Activated B cell treated with CpG ODN at 0.5 μM for 24 hours (primary cell): ENCODE measurements at regions not wholly inside any gene's neighbourhood (a gene's known extent, or its start where the extent isn't known, plus 50 kb on each side); places are given as distances from the start of the nearest gene placed in this dataset.

Experiments
- ATAC-seq: fragments of 200-7000 bp; cut with Tn5 transposase; one replicate; pipeline ENCODE4 v1.10.0; 2021; ENCODE audit warnings: low read depth, mild to moderate bottlenecking, moderate library complexity
- CTCF ChIA-PET: fragments of 350-600 bp; sonication (Branson Sonifier 250); formaldehyde crosslinking; loops from one replicate; lab custom pipeline; 2021; ENCODE audit warnings: antibody characterized with exemption; lab: Charles Lee
- POLR2A ChIA-PET: fragments of 350-600 bp; sonication (Branson Sonifier 250); formaldehyde crosslinking; loops from one replicate; lab custom pipeline; 2021; ENCODE audit warnings: antibody characterized with exemption; lab: Charles Lee
- DNase-seq: peaks from one replicate; pipeline ENCODE4 v3.0.0; 2022
- H3K27ac Mint-ChIP-seq: one replicate; pipeline ENCODE4 v1.8.0; 2020; ENCODE audit warnings: mixed read lengths
- H3K27me3 Mint-ChIP-seq: one replicate; pipeline ENCODE4 v1.8.0; 2021; ENCODE audit warnings: mixed read lengths
- H3K36me3 Mint-ChIP-seq: one replicate; pipeline ENCODE4 v1.8.0; 2021; ENCODE audit warnings: low read depth, mixed read lengths
- H3K4me1 Mint-ChIP-seq: one replicate; pipeline ENCODE4 v1.8.0; 2021; ENCODE audit warnings: mixed read lengths
- H3K4me3 Mint-ChIP-seq: one replicate; pipeline ENCODE4 v1.8.0; 2020; ENCODE audit warnings: mild to moderate bottlenecking, mixed read lengths
- H3K9me3 Mint-ChIP-seq: one replicate; pipeline ENCODE4 v1.8.0; 2020; ENCODE audit warnings: mixed read lengths
- CTCF ChIP-seq: fragments of 200-600 bp; IDR thresholded peaks from one replicate; pipeline ENCODE4 v1.8.0; 2022; ENCODE audit warnings: antibody characterized with exemption, mild to moderate bottlenecking
- intact Hi-C: fragments of 100-400 bp; cut with micrococcal nuclease; formaldehyde crosslinking; loops from one replicate; pipeline ENCODE4 v1.15.1; 2024

- H3K9me3 Mint-ChIP-seq, result no peaks in the 10 kb centered on the region
- ChIA-PET CTCF (no interaction called here), POLR2A (no interaction called here)
- H3K36me3 Mint-ChIP-seq, result no peaks in the 10 kb centered on the region
- ATAC-seq (no peak), DNase-seq (no peak)
- no peak for TF ChIP-seq CTCF
- H3K27me3 Mint-ChIP-seq, result peaks cover 4% of the 10 kb centered on the region
- H3K27ac Mint-ChIP-seq, result no peak overlapping the region
- H3K4me3 Mint-ChIP-seq, result no peak overlapping the region
- intact Hi-C loops, result no loop called here
- H3K4me1 Mint-ChIP-seq, result no peaks in the 10 kb centered on the region
Observed at GRCh38 chr1:55522982-55523381, 307.8 kb upstream of the USP24 start.

DNA sequence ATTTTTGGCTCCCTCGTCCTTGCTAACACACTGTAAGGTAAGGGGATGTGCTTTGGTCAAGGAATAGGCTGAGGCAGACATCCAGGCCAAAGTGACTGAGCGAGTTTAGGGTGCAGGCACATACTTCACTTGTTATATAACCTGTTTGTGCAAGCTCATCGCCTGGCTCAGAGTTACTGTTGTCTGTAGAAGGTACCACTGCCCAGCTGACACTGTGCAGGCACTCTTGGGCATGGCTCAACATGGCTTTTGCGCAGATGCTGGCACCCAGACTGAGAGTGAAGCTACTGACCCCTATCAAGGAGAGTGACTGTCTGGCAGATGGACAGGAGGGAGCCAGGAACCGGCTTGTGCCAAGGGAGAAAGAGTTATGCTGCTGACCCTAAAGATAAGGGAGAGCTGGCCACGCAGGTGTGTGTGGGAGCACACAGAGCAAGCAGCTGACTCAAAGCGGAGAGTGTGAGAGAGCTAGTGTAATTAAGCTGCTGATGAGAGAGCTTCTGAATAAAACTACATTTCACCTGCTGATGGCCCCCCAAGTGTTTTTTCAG, 307.3 kb upstream of the USP24 start:
- DNase-seq (no peak), ATAC-seq (no peak)
- H3K27me3 Mint-ChIP-seq, result peaks cover 8% of the 10 kb centered on the region
- no peak overlapping the region for H3K4me3 Mint-ChIP-seq
- ChIA-PET POLR2A (no interaction called here), CTCF (no interaction called here)
- intact Hi-C loops, result no loop called here
- H3K4me1 Mint-ChIP-seq, result no peaks in the 10 kb centered on the region
- no peak overlapping the region for H3K27ac Mint-ChIP-seq
- no peaks in the 10 kb centered on the region for H3K36me3 Mint-ChIP-seq
- no peaks in the 10 kb centered on the region for H3K9me3 Mint-ChIP-seq
- TF ChIP-seq CTCF, result no peak

GRCh38 chr1:55520861-55521260, 305.7 kb upstream of the USP24 start:
- ChIA-PET POLR2A (no interaction called here), CTCF (no interaction called here)
- intact Hi-C loops, result no loop called here
- no peak for TF ChIP-seq CTCF
- ATAC-seq, result no peak
- no peaks in the 10 kb centered on the region for H3K36me3 Mint-ChIP-seq
- no peak for DNase-seq
- H3K4me3 Mint-ChIP-seq, result no peak overlapping the region
- no peak overlapping the region for H3K27ac Mint-ChIP-seq
- H3K27me3 Mint-ChIP-seq, result peaks cover 14% of the 10 kb centered on the region
- no peaks in the 10 kb centered on the region for H3K9me3 Mint-ChIP-seq
- no peaks in the 10 kb centered on the region for H3K4me1 Mint-ChIP-seq

DNA sequence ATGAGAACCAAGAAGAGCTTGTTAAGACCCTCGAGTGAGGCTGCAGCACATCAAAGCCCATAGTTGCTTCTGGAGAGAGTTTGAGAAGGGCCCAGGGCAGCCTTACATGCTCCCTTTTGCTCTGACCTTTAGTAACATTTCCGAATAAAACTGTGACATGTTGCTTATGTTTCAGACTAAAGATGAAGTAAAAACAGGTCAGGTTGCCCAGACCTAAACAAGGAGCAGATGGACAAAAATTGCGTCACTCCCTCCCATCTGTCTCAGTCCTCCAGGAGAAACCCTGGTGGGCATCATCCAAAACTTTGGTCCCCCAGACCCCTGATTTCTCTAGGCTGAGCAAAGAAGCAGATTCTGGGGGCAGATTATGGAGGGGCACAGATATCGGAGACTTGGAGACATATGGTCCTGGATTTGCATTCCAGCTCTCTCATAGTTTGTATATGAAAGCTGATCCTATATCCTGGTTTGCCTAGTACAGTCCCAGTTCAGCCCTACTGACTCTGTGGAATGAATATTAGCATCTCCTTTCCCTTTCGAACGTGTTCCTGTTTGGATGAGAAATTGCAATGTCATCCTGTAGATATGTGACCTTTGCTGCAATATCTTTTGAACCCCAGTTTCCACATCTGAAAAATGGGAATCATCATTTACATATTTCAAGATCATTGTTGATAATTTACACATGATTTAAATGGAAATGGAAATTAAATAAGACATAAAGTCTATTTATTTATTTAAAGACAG, 304.9 kb upstream of the USP24 start:
- ATAC-seq (no peak), DNase-seq (no peak)
- CTCF ChIA-PET, result no interaction called here
- intact Hi-C loops, result no loop called here
- Mint-ChIP-seq H3K27ac (no peak overlapping the region), H3K27me3 (peaks cover 14% of the 10 kb centered on the region), H3K4me3 (no peak overlapping the region), H3K4me1 (no peaks in the 10 kb centered on the region), H3K9me3 (no peaks in the 10 kb centered on the region), H3K36me3 (no peaks in the 10 kb centered on the region)
- POLR2A ChIA-PET, result no interaction called here
- no peak for TF ChIP-seq CTCF

DNA sequence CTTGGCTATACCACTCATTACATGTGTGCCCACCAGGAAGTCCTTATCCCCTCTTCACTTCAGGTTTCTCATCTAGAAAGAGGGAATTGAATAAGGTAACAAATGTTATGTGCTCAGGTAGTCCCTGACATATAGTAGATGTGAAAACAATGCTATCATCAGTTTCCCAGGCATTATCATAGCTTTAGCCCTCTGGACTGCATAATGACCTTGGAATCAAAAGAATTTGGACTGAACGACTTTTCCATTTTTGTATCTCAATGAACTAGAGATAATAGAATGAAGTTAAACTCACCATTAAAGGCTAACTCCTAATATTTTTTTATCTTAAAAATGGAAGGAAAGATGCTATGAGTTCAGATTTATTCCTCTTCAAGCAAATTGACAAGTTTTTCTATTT, 304.1 kb upstream of the USP24 start:
- no peak overlapping the region for H3K4me3 Mint-ChIP-seq
- intact Hi-C loops, result no loop called here
- DNase-seq (no peak), ATAC-seq (no peak)
- CTCF ChIA-PET, result no interaction called here
- peaks cover 14% of the 10 kb centered on the region for H3K27me3 Mint-ChIP-seq
- H3K27ac Mint-ChIP-seq, result no peak overlapping the region
- POLR2A ChIA-PET, result no interaction called here
- no peaks in the 10 kb centered on the region for H3K9me3 Mint-ChIP-seq
- TF ChIP-seq CTCF, result no peak
- no peaks in the 10 kb centered on the region for H3K4me1 Mint-ChIP-seq
- no peaks in the 10 kb centered on the region for H3K36me3 Mint-ChIP-seq
